Cardiac septum (tissue), 1 donor: ENCODE measurements at regions not wholly inside any gene's neighbourhood (a gene's known extent, or its start where the extent isn't known, plus 50 kb on each side); places are given as distances from the start of the nearest gene placed in this dataset.

Experiments used
- DNase-seq: peaks from one replicate; pipeline ENCODE4 v3.0.0-alpha.2; 2020; ENCODE audit warnings: low spot score
- intact Hi-C: fragments of 100-400 bp; cut with DNase I; formaldehyde crosslinking; loops from one replicate; pipeline ENCODE4 v1.14.0; 2022
- donor health status: DM: no; HTN: no; CAD: no.

- DNase-seq, result no peak
Observed at GRCh38 chr9:3578786-3579185, 53.0 kb upstream of the RFX3 start.

DNA sequence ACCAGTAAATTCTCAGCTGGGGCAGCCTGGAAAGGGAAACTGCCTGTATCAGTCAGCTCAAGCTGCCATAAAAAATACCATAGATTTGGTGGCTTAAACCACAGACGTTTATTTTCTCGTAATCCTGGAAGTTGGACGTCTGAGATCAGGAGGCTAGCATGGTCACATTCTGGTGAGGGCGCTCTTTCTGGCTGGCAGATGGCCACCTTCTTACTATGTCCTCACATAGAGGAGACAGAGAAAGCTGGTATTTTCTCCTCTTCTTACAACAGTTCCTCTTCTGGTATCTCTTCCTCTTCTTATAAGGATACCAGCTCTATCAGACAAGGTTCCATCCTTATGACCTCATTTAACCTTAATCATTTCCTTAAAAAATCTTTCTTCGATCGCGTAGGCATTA lies 50.5 kb upstream of the RFX3 start:
- DNase-seq, result no peak

More at GRCh38 chr9:3578786-3579185, 53.0 kb upstream of the RFX3 start:
- intact Hi-C loops, result no loop called here

GRCh38 chr9:3575821-3576220 lies 50.0 kb upstream of the RFX3 start:
- DNase-seq, result no peak
- intact Hi-C loops, result no loop called here

More for the DNA sequence above, 50.5 kb upstream of the RFX3 start:
- intact Hi-C loops, result no loop called here
